Activated CD4-positive, alpha-beta memory T cell treated with anti-CD3 and anti-CD28 coated beads, Interleukin-2, amount 10 ng/mL, durations not matched to agents 7 days and 5 days (primary cell): ENCODE measurements at regions not wholly inside any gene's neighbourhood (a gene's known extent, or its start where the extent isn't known, plus 50 kb on each side); places are given as distances from the start of the nearest gene placed in this dataset.
A peak's percentile ranks its signal among the peaks of the same experiment; 100 is the strongest.

Source experiments
- CTCF ChIA-PET: fragments of 350-600 bp; sonication (Branson Sonifier 250); formaldehyde crosslinking; loops from one replicate; lab custom pipeline; 2021; ENCODE audit warnings: antibody characterized with exemption, inconsistent platforms; lab: Charles Lee
- POLR2A ChIA-PET: fragments of 350-600 bp; sonication (Branson Sonifier 250); formaldehyde crosslinking; loops from one replicate; lab custom pipeline; 2021; ENCODE audit warnings: antibody characterized with exemption; lab: Charles Lee
- DNase-seq: peaks from one replicate; pipeline ENCODE4 v3.0.0-alpha.2; 2020
- H3K27ac Mint-ChIP-seq: one replicate; pipeline ENCODE4 v1.8.0; 2021; ENCODE audit warnings: mild to moderate bottlenecking, mixed read lengths
- H3K27me3 Mint-ChIP-seq: one replicate; pipeline ENCODE4 v1.8.0; 2021; ENCODE audit warnings: mixed read lengths
- H3K36me3 Mint-ChIP-seq: one replicate; pipeline ENCODE4 v1.8.0; 2021; ENCODE audit warnings: low read depth, mixed read lengths
- H3K4me1 Mint-ChIP-seq: one replicate; pipeline ENCODE4 v1.8.0; 2021; ENCODE audit warnings: mixed read lengths
- H3K4me3 Mint-ChIP-seq: one replicate; pipeline ENCODE4 v1.8.0; 2021; ENCODE audit warnings: mild to moderate bottlenecking, mixed read lengths
- H3K9me3 Mint-ChIP-seq: one replicate; pipeline ENCODE4 v1.8.0; 2021; ENCODE audit warnings: mixed read lengths

DNA sequence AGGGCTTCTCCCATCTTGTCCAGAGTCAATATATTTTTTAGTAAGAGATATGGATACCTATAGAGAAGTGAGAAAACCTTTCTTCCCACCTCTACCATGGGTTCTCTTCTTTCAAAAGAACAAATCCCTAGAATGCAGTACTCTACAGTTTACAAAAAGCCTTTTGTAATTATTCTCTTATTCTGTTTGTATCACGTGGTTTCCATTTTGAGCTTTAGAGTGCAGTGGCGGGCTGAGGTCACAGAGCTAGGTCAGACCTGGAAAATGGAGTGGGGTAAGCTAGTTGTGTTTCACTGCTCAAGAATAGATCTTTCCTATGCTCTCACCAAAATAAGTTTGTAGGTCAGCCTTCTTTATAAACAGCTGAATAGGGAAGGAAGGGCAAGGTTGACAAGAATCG is 85.3 kb upstream of the MAF start:
- peaks cover 2% of the 10 kb centered on the region for H3K36me3 Mint-ChIP-seq
- H3K9me3 Mint-ChIP-seq: peaks cover 2% of the 10 kb centered on the region
- peaks cover 18% of the 10 kb centered on the region for H3K27me3 Mint-ChIP-seq
- H3K27ac Mint-ChIP-seq: no peak overlapping the region
- H3K4me3 Mint-ChIP-seq: no peak overlapping the region
- ChIA-PET CTCF (interaction anchor here (0.7 kb wide), 1 partner anchor 84 kb away, joined by 3 read pairs; no protein-coding TSS in a partner anchor), POLR2A (no interaction called here)
- no peaks in the 10 kb centered on the region for H3K4me1 Mint-ChIP-seq
- DNase-seq: no peak

GRCh38 chr16:79679334-79679733 is 78.8 kb upstream of the MAF start:
- Mint-ChIP-seq H3K36me3 (peaks cover 2% of the 10 kb centered on the region), H3K4me1 (peaks cover 2% of the 10 kb centered on the region), H3K27ac (no peak overlapping the region), H3K9me3 (peaks cover 2% of the 10 kb centered on the region), H3K4me3 (no peak overlapping the region), H3K27me3 (peaks cover 13% of the 10 kb centered on the region)
- ChIA-PET POLR2A (no interaction called here), CTCF (interaction anchor here (0.6 kb wide), 1 partner anchor 295 kb away, joined by 4 read pairs; no protein-coding TSS in a partner anchor)
- DNase-seq: no peak

DNA sequence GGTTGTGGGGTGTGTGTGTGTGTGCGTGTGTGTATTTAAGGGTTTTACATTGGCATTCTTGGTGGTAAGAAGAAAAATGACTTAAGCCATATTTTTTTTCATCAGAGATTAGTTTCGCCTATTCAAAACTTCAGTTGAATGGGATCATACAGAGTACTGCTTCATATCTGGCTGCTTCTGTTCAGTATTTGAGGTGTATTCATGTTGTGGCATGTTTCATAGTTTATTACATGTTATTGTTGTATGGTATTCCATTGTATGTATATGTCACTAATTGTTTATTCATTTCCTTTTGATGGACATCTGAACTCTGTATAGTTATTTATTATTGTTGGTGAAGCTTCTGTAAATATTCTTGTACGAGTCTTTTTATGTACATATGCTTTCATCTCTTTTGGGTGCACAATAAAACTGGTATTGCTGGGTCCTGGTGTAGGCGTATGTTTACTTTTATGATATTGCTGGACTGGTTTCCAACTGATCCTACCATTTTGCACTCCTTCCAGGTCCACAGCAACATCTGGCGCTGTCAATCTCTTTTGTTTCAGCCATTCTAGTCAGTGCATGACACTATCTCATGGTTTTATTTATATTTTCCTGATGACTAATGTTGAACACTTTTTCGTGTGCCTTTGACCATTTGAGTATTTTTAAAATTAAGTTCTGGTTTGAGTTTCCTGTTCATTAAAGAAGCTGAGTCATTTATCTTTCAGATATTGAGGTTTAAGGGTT is 77.4 kb upstream of the MAF start:
- no peak overlapping the region for H3K27ac Mint-ChIP-seq
- H3K4me1 Mint-ChIP-seq: peaks cover 2% of the 10 kb centered on the region
- H3K27me3 Mint-ChIP-seq: peaks cover 11% of the 10 kb centered on the region

DNA sequence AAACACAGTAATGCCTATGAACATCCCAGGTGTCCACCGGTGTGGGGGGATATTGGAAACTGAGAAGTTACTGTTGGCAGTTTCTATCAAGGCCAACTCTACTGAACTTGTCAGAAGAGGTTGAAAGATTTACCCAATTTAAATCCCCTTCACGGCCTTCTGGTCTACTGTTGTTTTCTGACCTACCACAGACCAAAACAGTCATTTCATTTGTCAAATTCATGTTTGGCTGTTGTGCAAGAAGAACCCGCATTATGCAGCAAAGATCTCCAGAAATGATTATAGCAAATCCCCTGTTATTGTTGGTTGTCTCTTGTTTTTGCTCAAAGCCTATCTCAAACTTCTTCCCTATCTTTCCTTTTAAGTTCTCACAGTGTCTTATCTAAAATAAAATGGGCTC is 73.1 kb upstream of the MAF start:
- POLR2A ChIA-PET: interaction anchor here (1.0 kb wide), 1 partner anchor 41 kb away, joined by 3 read pairs; no protein-coding TSS in a partner anchor
- H3K4me1 Mint-ChIP-seq: peaks cover 9% of the 10 kb centered on the region
- H3K36me3 Mint-ChIP-seq: peaks cover 17% of the 10 kb centered on the region
- no peak overlapping the region for H3K4me3 Mint-ChIP-seq
- DNase-seq: no peak
- H3K9me3 Mint-ChIP-seq: peaks cover 18% of the 10 kb centered on the region
- no peak overlapping the region for H3K27ac Mint-ChIP-seq
- CTCF ChIA-PET: no interaction called here
- H3K27me3 Mint-ChIP-seq: peaks cover 16% of the 10 kb centered on the region

More for the DNA sequence above, 77.4 kb upstream of the MAF start:
- Mint-ChIP-seq H3K36me3 (peaks cover 2% of the 10 kb centered on the region), H3K9me3 (peaks cover 2% of the 10 kb centered on the region), H3K4me3 (no peak overlapping the region)
- CTCF ChIA-PET: no interaction called here
- POLR2A ChIA-PET: no interaction called here
- no peak for DNase-seq

- ChIA-PET POLR2A (interaction anchor here (1.0 kb wide), 2 partner anchors 33 to 40 kb away, joined by 3 read pairs; no protein-coding TSS in a partner anchor), CTCF (interaction anchor here (1.0 kb wide), 1 partner anchor 55 kb away, joined by 3 read pairs; no protein-coding TSS in a partner anchor)
- Mint-ChIP-seq H3K9me3 (peaks cover 21% of the 10 kb centered on the region), H3K27me3 (peaks cover 13% of the 10 kb centered on the region), H3K36me3 (peaks cover 17% of the 10 kb centered on the region), H3K4me3 (no peak overlapping the region), H3K4me1 (peaks cover 18% of the 10 kb centered on the region), H3K27ac (no peak overlapping the region)
- no peak for DNase-seq
These were observed 72.0 kb upstream of the MAF start for GRCh38 chr16:79672524-79672923.

DNA sequence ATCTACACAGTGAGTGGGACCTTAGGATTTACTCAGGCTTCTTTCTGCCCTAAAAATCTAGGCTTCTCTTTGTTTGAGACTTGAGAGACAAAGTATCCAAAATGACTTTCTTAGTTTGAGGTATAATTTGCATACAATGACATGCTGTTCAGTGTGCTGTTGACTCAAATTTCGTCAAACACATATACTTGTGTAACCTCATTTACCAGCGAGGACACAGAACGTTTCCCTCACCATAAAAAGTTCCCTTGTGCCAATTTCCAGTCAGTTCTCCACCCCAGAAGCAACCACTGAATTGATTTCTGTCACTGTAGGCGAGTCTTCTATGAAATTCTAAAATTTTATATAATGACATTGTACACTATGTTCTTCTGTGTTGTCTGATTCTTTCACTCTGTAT is 68.0 kb upstream of the MAF start:
- CTCF ChIA-PET: no interaction called here
- DNase-seq: peak; percentile 26
- POLR2A ChIA-PET: no interaction called here
- H3K9me3 Mint-ChIP-seq: peaks cover 30% of the 10 kb centered on the region
- H3K4me1 Mint-ChIP-seq: peaks cover 33% of the 10 kb centered on the region
- no peak overlapping the region for H3K27ac Mint-ChIP-seq
- H3K36me3 Mint-ChIP-seq: peaks cover 17% of the 10 kb centered on the region
- H3K27me3 Mint-ChIP-seq: peaks cover 12% of the 10 kb centered on the region
- no peak overlapping the region for H3K4me3 Mint-ChIP-seq

- H3K27me3 Mint-ChIP-seq: peaks cover 18% of the 10 kb centered on the region
- H3K9me3 Mint-ChIP-seq: peaks cover 31% of the 10 kb centered on the region
- H3K4me3 Mint-ChIP-seq: no peak overlapping the region
- peaks cover 22% of the 10 kb centered on the region for H3K36me3 Mint-ChIP-seq
- ChIA-PET CTCF (interaction anchor here (1.6 kb wide), 1 partner anchor 64 kb away, joined by 4 read pairs; no protein-coding TSS in a partner anchor), POLR2A (interaction anchor here (0.6 to 1.1 kb wide), 2 partner anchors 14 to 17 kb away, joined by 3 read pairs; no protein-coding TSS in a partner anchor)
- H3K27ac Mint-ChIP-seq: no peak overlapping the region
- H3K4me1 Mint-ChIP-seq: peaks cover 33% of the 10 kb centered on the region
- DNase-seq: no peak
These were observed 65.4 kb upstream of the MAF start for GRCh38 chr16:79665970-79666369.

GRCh38 chr16:79664407-79664806 is 63.9 kb upstream of the MAF start:
- peaks cover 18% of the 10 kb centered on the region for H3K9me3 Mint-ChIP-seq
- peaks cover 9% of the 10 kb centered on the region for H3K36me3 Mint-ChIP-seq
- peaks cover 24% of the 10 kb centered on the region for H3K27me3 Mint-ChIP-seq
- POLR2A ChIA-PET: interaction anchor here (1.3 kb wide), 1 partner anchor 23 kb away, joined by 4 read pairs; no protein-coding TSS in a partner anchor
- CTCF ChIA-PET: no interaction called here
- no peak overlapping the region for H3K27ac Mint-ChIP-seq
- H3K4me3 Mint-ChIP-seq: no peak overlapping the region
- DNase-seq: no peak
- H3K4me1 Mint-ChIP-seq: peaks cover 32% of the 10 kb centered on the region

GRCh38 chr16:79662669-79663313 is 62.3 kb upstream of the MAF start:
- H3K36me3 Mint-ChIP-seq: peaks cover 8% of the 10 kb centered on the region
- POLR2A ChIA-PET: no interaction called here

DNA sequence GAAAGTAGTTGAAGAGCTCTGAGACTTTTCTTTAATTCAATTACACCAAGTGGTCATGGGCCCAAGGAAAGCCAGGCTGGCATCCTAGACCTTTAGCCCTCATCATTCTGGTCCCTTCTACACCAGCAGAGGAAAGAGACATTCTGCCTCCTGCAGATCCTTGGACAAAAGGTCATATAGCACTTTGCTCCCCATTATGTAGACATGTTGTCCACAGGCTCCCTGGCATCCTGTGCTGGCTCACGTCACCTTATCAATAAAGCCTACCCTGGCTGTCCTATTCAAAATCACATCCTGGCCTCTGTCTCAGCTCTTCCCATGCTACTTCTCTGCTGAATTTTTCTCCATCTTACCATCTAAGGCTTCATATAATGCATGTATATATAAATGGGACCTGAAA is 61.6 kb upstream of the MAF start:
- ChIA-PET POLR2A (no interaction called here), CTCF (no interaction called here)
- Mint-ChIP-seq H3K4me1 (peaks cover 21% of the 10 kb centered on the region), H3K36me3 (peaks cover 8% of the 10 kb centered on the region), H3K4me3 (no peak overlapping the region), H3K27me3 (peaks cover 23% of the 10 kb centered on the region), H3K9me3 (peaks cover 12% of the 10 kb centered on the region), H3K27ac (no peak overlapping the region)
- no peak for DNase-seq

More at GRCh38 chr16:79662669-79663313, 62.3 kb upstream of the MAF start:
- Mint-ChIP-seq H3K27me3 (peaks cover 23% of the 10 kb centered on the region), H3K27ac (no peak overlapping the region), H3K4me1 (peaks cover 27% of the 10 kb centered on the region), H3K4me3 (no peak overlapping the region), H3K9me3 (peaks cover 12% of the 10 kb centered on the region)
- CTCF ChIA-PET: no interaction called here
- DNase-seq: no peak

DNA sequence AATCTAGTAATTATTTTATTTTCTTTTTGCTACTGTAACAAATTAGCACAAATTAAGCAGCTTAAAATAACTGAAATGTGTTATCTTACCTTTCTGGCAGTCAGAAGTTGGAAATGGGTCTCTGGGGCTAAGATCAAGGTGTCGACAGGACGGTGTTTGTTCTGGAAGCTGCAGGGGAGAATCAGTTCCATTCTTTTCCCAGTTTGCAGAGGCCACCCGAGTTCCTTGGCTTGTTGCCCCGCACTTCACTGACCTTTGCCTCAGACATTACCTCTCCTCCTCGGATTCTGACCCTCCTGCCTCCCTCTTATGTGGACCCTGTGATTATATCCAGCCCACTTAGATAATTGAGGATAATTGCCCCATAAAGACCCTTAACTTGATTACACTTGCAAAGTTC is 61.0 kb upstream of the MAF start:
- no peak overlapping the region for H3K27ac Mint-ChIP-seq
- peaks cover 8% of the 10 kb centered on the region for H3K36me3 Mint-ChIP-seq
- POLR2A ChIA-PET: no interaction called here
- CTCF ChIA-PET: no interaction called here
- peaks cover 12% of the 10 kb centered on the region for H3K9me3 Mint-ChIP-seq
- H3K4me3 Mint-ChIP-seq: no peak overlapping the region
- H3K27me3 Mint-ChIP-seq: peaks cover 23% of the 10 kb centered on the region
- DNase-seq: no peak
- H3K4me1 Mint-ChIP-seq: peaks cover 21% of the 10 kb centered on the region

GRCh38 chr16:79659344-79659743 is 58.8 kb upstream of the MAF start:
- Mint-ChIP-seq H3K4me3 (no peak overlapping the region), H3K4me1 (peaks cover 8% of the 10 kb centered on the region), H3K27me3 (peaks cover 23% of the 10 kb centered on the region), H3K36me3 (peaks cover 8% of the 10 kb centered on the region), H3K9me3 (peaks cover 8% of the 10 kb centered on the region), H3K27ac (no peak overlapping the region)
- ChIA-PET POLR2A (interaction anchor here (2.2 kb wide), 1 partner anchor 59 kb away, joined by 6 read pairs; the partner anchor contains the start of gene MAF), CTCF (no interaction called here)
- DNase-seq: no peak
